BE2C (cell line): ENCODE measurements at regions not wholly inside any gene's neighbourhood (a gene's known extent, or its start where the extent isn't known, plus 50 kb on each side); places are given as distances from the start of the nearest gene placed in this dataset.

Source experiments
- DNase-seq: peaks from one replicate; pipeline ENCODE4 v3.0.0-alpha.2; 2020
- H3K27me3 ChIP-seq: fragments of 250-450 bp; sonication (Bioruptor Pico); 2 replicates; pipeline ENCODE4 v1.5.1; 2020; ENCODE audit warnings: mild to moderate bottlenecking
- H3K36me3 ChIP-seq: fragments of 250-450 bp; sonication (Bioruptor Pico); 2 replicates; pipeline ENCODE4 v1.5.1; 2020; ENCODE audit warnings: mild to moderate bottlenecking
- H3K4me1 ChIP-seq: fragments of 250-450 bp; sonication (Bioruptor Pico); 2 replicates; pipeline ENCODE4 v1.5.1; 2020
- H3K4me3 ChIP-seq: 2 replicates; pipeline ENCODE4 v1.5.1; 2011; ENCODE audit warnings: low read depth, low read length
- H3K9me3 ChIP-seq: fragments of 250-450 bp; sonication (Bioruptor Pico); 2 replicates; pipeline ENCODE4 v1.5.1; 2020
- TF ChIP-seq, protein P1 (sequence below): IDR thresholded peaks from 2 replicates; pipeline ENCODE4 v1.5.1; 2012; ENCODE audit warnings: mild to moderate bottlenecking, low read depth, low read length

DNA sequence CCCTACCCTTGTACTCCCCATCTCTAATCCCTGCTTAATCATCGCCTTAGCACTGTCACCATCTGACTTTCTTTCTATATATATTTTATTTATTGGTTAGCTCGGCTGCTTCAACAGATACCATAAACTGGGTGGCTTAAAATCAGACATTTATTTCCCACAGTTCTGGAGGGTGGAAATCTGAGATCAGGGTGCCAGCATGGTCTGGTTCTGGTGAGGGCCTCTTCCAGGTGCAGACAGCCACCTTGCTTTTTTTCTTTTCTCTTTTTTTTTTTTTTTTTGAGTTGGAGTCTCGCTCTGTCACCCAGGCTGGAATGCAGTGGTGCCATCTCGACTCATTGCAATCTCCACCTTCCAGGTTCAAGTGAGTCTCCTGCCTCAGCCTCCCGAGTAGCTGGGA is 127.5 kb upstream of the ESR1 start:
- DNase-seq: no peak
- no peaks in the 10 kb centered on the region for H3K4me1 ChIP-seq
- TF ChIP-seq, protein P1, sequence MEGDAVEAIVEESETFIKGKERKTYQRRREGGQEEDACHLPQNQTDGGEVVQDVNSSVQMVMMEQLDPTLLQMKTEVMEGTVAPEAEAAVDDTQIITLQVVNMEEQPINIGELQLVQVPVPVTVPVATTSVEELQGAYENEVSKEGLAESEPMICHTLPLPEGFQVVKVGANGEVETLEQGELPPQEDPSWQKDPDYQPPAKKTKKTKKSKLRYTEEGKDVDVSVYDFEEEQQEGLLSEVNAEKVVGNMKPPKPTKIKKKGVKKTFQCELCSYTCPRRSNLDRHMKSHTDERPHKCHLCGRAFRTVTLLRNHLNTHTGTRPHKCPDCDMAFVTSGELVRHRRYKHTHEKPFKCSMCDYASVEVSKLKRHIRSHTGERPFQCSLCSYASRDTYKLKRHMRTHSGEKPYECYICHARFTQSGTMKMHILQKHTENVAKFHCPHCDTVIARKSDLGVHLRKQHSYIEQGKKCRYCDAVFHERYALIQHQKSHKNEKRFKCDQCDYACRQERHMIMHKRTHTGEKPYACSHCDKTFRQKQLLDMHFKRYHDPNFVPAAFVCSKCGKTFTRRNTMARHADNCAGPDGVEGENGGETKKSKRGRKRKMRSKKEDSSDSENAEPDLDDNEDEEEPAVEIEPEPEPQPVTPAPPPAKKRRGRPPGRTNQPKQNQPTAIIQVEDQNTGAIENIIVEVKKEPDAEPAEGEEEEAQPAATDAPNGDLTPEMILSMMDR: no peak

DNA sequence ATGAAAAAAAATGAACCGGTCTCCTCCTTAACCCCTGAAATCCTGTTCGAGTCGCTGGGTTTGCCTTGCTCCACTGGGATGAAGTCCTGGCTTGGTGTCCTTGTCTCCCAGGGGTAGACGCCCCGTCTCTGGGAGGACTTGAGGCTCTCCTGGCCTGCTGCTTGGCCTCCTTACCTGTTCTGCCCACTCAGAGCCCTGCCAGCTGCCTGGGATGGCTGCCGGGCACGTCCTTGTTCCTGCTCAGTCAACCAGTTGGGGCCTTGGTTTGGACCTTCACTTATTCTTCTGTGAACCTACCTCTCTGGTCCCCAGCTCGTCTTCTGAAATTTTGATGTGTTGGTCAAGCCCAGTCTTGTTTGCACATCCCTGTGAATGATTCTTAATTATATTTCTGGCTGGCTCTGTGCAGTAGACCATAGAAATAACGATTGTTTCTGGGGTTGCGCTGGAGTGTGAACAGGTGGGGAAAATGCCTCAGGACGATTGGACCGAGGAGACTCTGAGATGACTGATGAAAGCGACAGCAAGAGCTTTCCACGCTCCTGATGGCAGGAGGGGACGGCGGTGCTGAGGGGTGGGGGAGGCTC is 126.5 kb upstream of the ESR1 start:
- peaks cover 4% of the 10 kb centered on the region; the same call in 1 of the 2 replicates for H3K27me3 ChIP-seq
- H3K4me3 ChIP-seq: no peak overlapping the region
- H3K9me3 ChIP-seq: no peaks in the 10 kb centered on the region
- H3K4me1 ChIP-seq: no peaks in the 10 kb centered on the region
- DNase-seq: no peak
- TF ChIP-seq, protein P1: no peak
- H3K36me3 ChIP-seq: no peaks in the 10 kb centered on the region

More for the DNA sequence above, 127.5 kb upstream of the ESR1 start:
- no peaks in the 10 kb centered on the region for H3K9me3 ChIP-seq
- H3K36me3 ChIP-seq: no peaks in the 10 kb centered on the region
- H3K27me3 ChIP-seq: peaks cover 4% of the 10 kb centered on the region; the same call in 1 of the 2 replicates
- H3K4me3 ChIP-seq: no peak overlapping the region

DNA sequence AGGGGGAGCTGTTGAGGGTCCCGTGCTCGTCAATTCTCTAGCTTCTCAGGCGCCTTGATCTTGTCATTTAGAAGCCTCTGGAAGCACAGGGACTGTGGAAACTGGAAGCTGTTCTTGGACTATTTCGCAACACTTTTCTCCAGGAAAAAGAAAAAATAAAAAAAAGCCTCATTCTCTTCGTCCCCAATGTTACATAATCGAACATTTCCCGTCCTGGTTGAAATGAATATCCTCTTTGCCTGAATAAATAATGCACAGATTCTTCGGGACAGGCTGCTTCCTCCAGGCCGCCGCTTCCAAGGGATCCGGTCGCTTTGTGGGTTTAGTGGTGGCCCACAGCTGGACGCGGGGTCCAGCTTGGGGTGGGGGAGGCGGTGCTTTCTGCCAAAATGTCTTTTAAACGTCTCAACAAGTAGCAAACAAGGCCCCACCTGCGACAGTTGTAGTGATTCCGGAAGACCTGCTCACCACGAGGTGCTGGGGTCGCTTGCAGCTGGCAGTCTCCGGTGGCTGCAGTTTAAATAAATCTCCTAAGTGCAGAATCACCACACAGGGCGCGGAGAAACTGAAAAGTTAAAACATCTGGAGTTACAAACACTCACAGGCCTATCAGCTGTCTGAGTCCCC is 125.9 kb upstream of the ESR1 start:
- no peaks in the 10 kb centered on the region for H3K36me3 ChIP-seq
- peaks cover 4% of the 10 kb centered on the region; the same call in 1 of the 2 replicates for H3K27me3 ChIP-seq
- no peaks in the 10 kb centered on the region for H3K9me3 ChIP-seq
- no peak for DNase-seq
- TF ChIP-seq, protein P1: no peak
- H3K4me1 ChIP-seq: no peaks in the 10 kb centered on the region
- H3K4me3 ChIP-seq: no peak overlapping the region

DNA sequence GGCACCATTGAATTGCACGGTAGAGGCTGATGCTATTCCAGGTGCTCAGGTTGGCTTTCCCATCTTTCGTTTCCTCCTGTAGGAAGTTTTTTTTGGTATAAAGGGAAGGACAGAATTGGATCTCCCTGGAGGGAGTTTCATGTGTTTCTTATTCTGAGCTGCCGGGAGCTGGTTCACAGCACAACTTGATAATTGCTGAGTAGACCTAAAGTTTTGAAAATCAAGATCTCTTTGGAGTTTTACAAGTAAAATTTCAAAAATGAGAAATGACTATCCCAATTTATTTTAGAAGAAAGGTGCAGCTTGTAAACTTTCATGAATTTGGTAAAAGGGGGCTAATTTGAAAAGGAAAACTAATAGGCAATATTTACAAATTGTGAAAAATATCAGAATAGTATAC is 125.2 kb upstream of the ESR1 start:
- Histone ChIP-seq H3K27me3 (peaks cover 4% of the 10 kb centered on the region; the same call in 1 of the 2 replicates), H3K36me3 (no peaks in the 10 kb centered on the region), H3K9me3 (no peaks in the 10 kb centered on the region), H3K4me1 (no peaks in the 10 kb centered on the region), H3K4me3 (no peak overlapping the region)
- DNase-seq: no peak
- TF ChIP-seq, protein P1: no peak

DNA sequence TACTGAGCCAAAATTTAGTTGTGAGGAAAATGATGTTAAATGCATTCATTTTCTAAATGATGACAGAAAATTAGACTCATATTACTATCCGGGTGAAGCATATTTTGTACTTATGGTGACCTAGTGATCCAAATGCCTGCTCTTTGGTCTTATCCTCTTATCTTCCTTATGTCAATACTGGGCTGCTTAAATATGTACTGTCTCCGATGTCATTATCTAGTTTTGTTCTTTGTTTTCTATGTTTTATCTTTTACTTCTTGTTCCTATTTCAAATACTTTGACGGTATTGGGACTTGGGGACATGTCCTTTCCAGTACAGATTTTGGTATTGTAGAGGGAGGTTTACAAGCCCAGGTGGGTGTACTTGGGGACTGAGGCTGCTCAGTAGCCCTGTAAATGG is 124.6 kb upstream of the ESR1 start:
- DNase-seq: no peak
- peaks cover 4% of the 10 kb centered on the region; the same call in 1 of the 2 replicates for H3K27me3 ChIP-seq
- H3K9me3 ChIP-seq: no peaks in the 10 kb centered on the region
- H3K36me3 ChIP-seq: no peaks in the 10 kb centered on the region
- TF ChIP-seq, protein P1: no peak
- no peak overlapping the region for H3K4me3 ChIP-seq
- no peaks in the 10 kb centered on the region for H3K4me1 ChIP-seq

DNA sequence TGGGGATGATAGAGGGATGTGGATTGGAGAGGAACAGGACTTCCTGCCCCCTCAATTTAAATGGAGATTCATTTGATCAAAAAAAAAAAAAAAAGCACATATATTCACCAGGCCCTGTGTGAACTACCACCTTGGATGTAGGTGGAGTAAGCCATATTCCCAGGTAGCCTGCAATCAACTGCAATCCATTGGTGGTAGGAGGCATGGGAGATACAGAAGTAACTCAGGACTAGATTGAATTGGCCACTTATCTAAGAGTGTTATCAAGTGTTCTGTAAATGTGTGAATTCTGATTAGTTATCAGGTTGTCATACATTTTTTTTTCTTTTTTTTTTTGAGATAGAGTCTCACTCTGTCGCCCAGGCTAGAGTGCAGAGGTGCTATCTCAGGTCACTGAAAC is 124.1 kb upstream of the ESR1 start:
- TF ChIP-seq, protein P1: no peak
- DNase-seq: no peak
- H3K9me3 ChIP-seq: no peaks in the 10 kb centered on the region
- H3K27me3 ChIP-seq: peaks cover 4% of the 10 kb centered on the region; the same call in 1 of the 2 replicates
- no peak overlapping the region for H3K4me3 ChIP-seq
- H3K36me3 ChIP-seq: no peaks in the 10 kb centered on the region
- no peaks in the 10 kb centered on the region for H3K4me1 ChIP-seq
